ENCODE measurements at regions not wholly inside any gene's neighbourhood (a gene's known extent, or its start where the extent isn't known, plus 50 kb on each side); places are given as distances from the start of the nearest gene placed in this dataset.

DNA sequence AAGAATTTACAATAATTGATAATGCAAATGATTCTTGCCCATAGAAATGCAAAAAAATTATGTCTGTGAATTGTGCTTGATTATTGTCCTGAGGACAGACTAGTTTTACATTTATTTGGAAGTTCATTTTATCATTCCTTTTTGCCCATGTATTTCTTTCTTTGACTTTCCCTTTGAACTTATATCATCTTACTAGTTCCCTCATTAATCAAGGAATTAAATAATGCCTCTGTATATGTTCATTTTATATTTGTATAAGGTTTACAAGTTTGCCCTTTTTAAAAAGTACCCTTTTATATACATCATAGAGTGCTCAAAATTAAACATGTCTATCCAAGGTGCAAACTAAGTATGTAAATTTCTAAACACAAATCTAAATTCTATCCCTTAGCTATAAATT, 501.6 kb downstream of the NTRK2 start:
- H3K4me3 ChIP-seq (ENCODE audit: low read depth, low read length, poor library complexity, severe bottlenecking) = no peak overlapping the region
- POLR2A ChIA-PET (ENCODE audit: low non-redundant PET) = no interaction called here
- BruUV-seq (replicated peaks) = no TSS peak
- H3K9me3 ChIP-seq (ENCODE audit: low read depth, low read length, poor library complexity, severe bottlenecking) = no peaks in the 10 kb centered on the region
- H3K4me1 ChIP-seq (ENCODE audit: insufficient read depth, low read length, poor library complexity, severe bottlenecking) = no peaks in the 10 kb centered on the region
- no peak for DNase-seq (ENCODE audit: low spot score)
- no peaks in the 10 kb centered on the region for H3K36me3 ChIP-seq (ENCODE audit: insufficient read depth, low read length, poor library complexity, severe bottlenecking)
- intact Hi-C loops (cut with micrococcal nuclease; ENCODE audit: unreplicated experiment) = no loop called here
- CTCF ChIA-PET = no interaction called here
- TF ChIP-seq CTCF (conservative IDR thresholded peaks at IDR 0.05; ENCODE audit: low read depth, low read length) (no peak), EZH2 (IDR thresholded peaks at IDR 0.05; ENCODE audit: borderline replicate concordance, low read depth, low read length, poor library complexity, severe bottlenecking) (no peak)
- H3K27ac ChIP-seq (ENCODE audit: low read depth, low read length, poor library complexity, severe bottlenecking) = no peak overlapping the region
- no peaks in the 10 kb centered on the region for H3K27me3 ChIP-seq (replicated peaks; ENCODE audit: insufficient read depth, low read depth, low read length, poor library complexity)

DNA sequence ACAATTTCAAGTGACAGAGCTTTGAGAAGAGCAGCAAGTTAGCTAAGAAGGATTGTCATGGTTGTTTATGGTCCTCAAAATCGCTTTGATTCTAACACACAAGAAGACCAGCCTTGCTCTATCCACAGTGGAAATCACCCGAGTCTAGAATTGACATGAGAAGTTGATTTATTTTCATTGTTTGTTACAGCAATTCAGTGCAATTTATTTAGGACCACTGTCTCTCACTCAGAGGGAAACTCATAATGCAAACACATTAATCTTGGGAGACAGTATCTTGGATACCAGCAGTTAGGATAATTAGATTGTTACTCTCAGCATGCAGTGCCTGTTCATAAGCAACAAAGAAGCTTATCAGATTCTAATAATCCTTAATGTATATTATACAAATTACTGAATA, 498.9 kb downstream of the NTRK2 start:
- intact Hi-C loops (cut with micrococcal nuclease; ENCODE audit: unreplicated experiment) = no loop called here
- ChIA-PET POLR2A (ENCODE audit: low non-redundant PET) (no interaction called here), CTCF (no interaction called here)
- no peak overlapping the region for H3K4me3 ChIP-seq (ENCODE audit: low read depth, low read length, poor library complexity, severe bottlenecking)
- no peak for DNase-seq (ENCODE audit: low spot score)
- BruUV-seq (replicated peaks) = no TSS peak
- H3K27ac ChIP-seq (ENCODE audit: low read depth, low read length, poor library complexity, severe bottlenecking) = no peak overlapping the region
- H3K36me3 ChIP-seq (ENCODE audit: insufficient read depth, low read length, poor library complexity, severe bottlenecking) = no peaks in the 10 kb centered on the region
- H3K9me3 ChIP-seq (ENCODE audit: low read depth, low read length, poor library complexity, severe bottlenecking) = no peaks in the 10 kb centered on the region
- no peaks in the 10 kb centered on the region for H3K27me3 ChIP-seq (replicated peaks; ENCODE audit: insufficient read depth, low read depth, low read length, poor library complexity)
- H3K4me1 ChIP-seq (ENCODE audit: insufficient read depth, low read length, poor library complexity, severe bottlenecking) = no peaks in the 10 kb centered on the region
- TF ChIP-seq EZH2 (IDR thresholded peaks at IDR 0.05; ENCODE audit: borderline replicate concordance, low read depth, low read length, poor library complexity, severe bottlenecking) (no peak), CTCF (conservative IDR thresholded peaks at IDR 0.05; ENCODE audit: low read depth, low read length) (no peak)

- DNase-seq (ENCODE audit: low spot score) = no peak
- Histone ChIP-seq H3K4me1 (ENCODE audit: insufficient read depth, low read length, poor library complexity, severe bottlenecking) (no peaks in the 10 kb centered on the region), H3K36me3 (ENCODE audit: insufficient read depth, low read length, poor library complexity, severe bottlenecking) (no peaks in the 10 kb centered on the region), H3K27me3 (replicated peaks; ENCODE audit: insufficient read depth, low read depth, low read length, poor library complexity) (no peaks in the 10 kb centered on the region), H3K9me3 (ENCODE audit: low read depth, low read length, poor library complexity, severe bottlenecking) (no peaks in the 10 kb centered on the region), H3K27ac (ENCODE audit: low read depth, low read length, poor library complexity, severe bottlenecking) (no peak overlapping the region), H3K4me3 (ENCODE audit: low read depth, low read length, poor library complexity, severe bottlenecking) (no peak overlapping the region)
- intact Hi-C loops (cut with micrococcal nuclease; ENCODE audit: unreplicated experiment) = no loop called here
- ChIA-PET POLR2A (ENCODE audit: low non-redundant PET) (no interaction called here), CTCF (no interaction called here)
- BruUV-seq (replicated peaks) = no TSS peak
- TF ChIP-seq CTCF (conservative IDR thresholded peaks at IDR 0.05; ENCODE audit: low read depth, low read length) (no peak), EZH2 (IDR thresholded peaks at IDR 0.05; ENCODE audit: borderline replicate concordance, low read depth, low read length, poor library complexity, severe bottlenecking) (no peak)
Observed at GRCh38 chr9:85167146-85167545, 497.6 kb downstream of the NTRK2 start.
